SK-N-SH (cell line): ENCODE measurements at regions not wholly inside any gene's neighbourhood (a gene's known extent, or its start where the extent isn't known, plus 50 kb on each side); places are given as distances from the start of the nearest gene placed in this dataset.

ENCODE experiments used
- CTCF ChIA-PET: fragments of 300-600, 350-600 bp; formaldehyde crosslinking; extraction: SDS; loops from one replicate; lab custom pipeline; 2021; lab: Yijun Ruan, JAX
- POLR2A ChIA-PET: fragments of 350-600 bp; sonication (Branson Sonifier 250); formaldehyde crosslinking; extraction: SDS; loops from one replicate; lab custom pipeline; 2020; ENCODE audit warnings: antibody characterized with exemption, inconsistent platforms; lab: Yijun Ruan, JAX
- DNase-seq: peaks from one replicate; pipeline ENCODE4 v3.0.0; 2012
- H2AFZ ChIP-seq: fragments of 200-600 bp; sonication (generic); 2 replicates; pipeline ENCODE4 v1.8.1; 2016; ENCODE audit warnings: antibody characterized with exemption, mild to moderate bottlenecking, low read depth
- H3F3A ChIP-seq: fragments of 200-600 bp; sonication (generic); replicated peaks from 2 replicates; pipeline ENCODE3; 2016; ENCODE audit warnings: antibody characterized with exemption, mild to moderate bottlenecking; ENCODE audit not compliant: insufficient read depth
- H3K27ac ChIP-seq, 2 experiments: fragments of 200-500 bp in 1 of 2; fragments of 200-600 bp in 1 of 2; sonication (Bioruptor generic) in 1 of 2; sonication (generic), shearing (Covaris generic) in 1 of 2; 2 replicates each; pipeline versions ENCODE4 v1.5.1 to v1.6.1; 2014 to 2016; ENCODE audit warnings: low read depth in 2 of 2, inconsistent platforms in 1 of 2, low read length in 1 of 2, mild to moderate bottlenecking in 1 of 2, mixed read lengths in 1 of 2
- H3K27me3 ChIP-seq: fragments of 200-600 bp; sonication (generic), shearing (Covaris generic); 2 replicates; pipeline ENCODE4 v1.6.1; 2016; ENCODE audit warnings: mixed run types; ENCODE audit not compliant: insufficient read depth
- H3K36me3 ChIP-seq, 2 experiments: fragments of 200-500 bp in 1 of 2; fragments of 200-600 bp in 1 of 2; sonication (Bioruptor generic) in 1 of 2; sonication (generic) in 1 of 2; replicated peaks in 1 of 2; 2 replicates each; pipeline versions ENCODE3 to v1.5.1; 2014 to 2016; ENCODE audit warnings: low read length in 1 of 2, mild to moderate bottlenecking in 1 of 2; ENCODE audit not compliant: insufficient read depth in 2 of 2, control insufficient read depth in 1 of 2
- H3K4me1 ChIP-seq, 2 experiments: fragments of 200-500 bp in 1 of 2; fragments of 200-600 bp in 1 of 2; sonication (Bioruptor generic) in 1 of 2; sonication (generic), shearing (Covaris generic) in 1 of 2; 2 replicates each; pipeline versions ENCODE4 v1.5.1 to v1.6.1; 2014 to 2016; ENCODE audit warnings: low read depth in 1 of 2, low read length in 1 of 2, mixed run types in 1 of 2; ENCODE audit not compliant: insufficient read depth in 2 of 2, control insufficient read depth in 1 of 2
- H3K4me2 ChIP-seq: fragments of 200-600 bp; sonication (generic), shearing (Covaris generic); 2 replicates; pipeline ENCODE4 v1.6.1; 2017; ENCODE audit warnings: mixed run types
- H3K4me3 ChIP-seq, 2 experiments: fragments of 200-500 bp in 1 of 2; fragments of 200-600 bp in 1 of 2; sonication (Bioruptor generic) in 1 of 2; sonication (generic), shearing (Covaris generic) in 1 of 2; 2 replicates each; pipeline versions ENCODE4 v1.5.1 to v1.8.1; 2014 to 2016; ENCODE audit warnings: low read depth in 2 of 2, inconsistent platforms in 1 of 2, low read length in 1 of 2, mild to moderate bottlenecking in 1 of 2, mixed read lengths in 1 of 2, moderate library complexity in 1 of 2
- H3K79me2 ChIP-seq: fragments of 200-600 bp; sonication (generic); 2 replicates; pipeline ENCODE4 v1.8.1; 2017; ENCODE audit warnings: mild to moderate bottlenecking; ENCODE audit not compliant: insufficient read depth
- H3K9ac ChIP-seq: fragments of 200-600 bp; sonication (generic); 2 replicates; pipeline ENCODE4 v1.6.1; 2017; ENCODE audit warnings: mixed run types
- H3K9me2 ChIP-seq: fragments of 200-600 bp; sonication (generic); 2 replicates; pipeline ENCODE4 v1.6.1; 2017; ENCODE audit warnings: mixed run types
- H3K9me3 ChIP-seq: fragments of 200-600 bp; sonication (generic); 2 replicates; pipeline ENCODE4 v1.6.1; 2017; ENCODE audit warnings: mixed run types, mild to moderate bottlenecking, moderate library complexity
- H4K20me1 ChIP-seq: fragments of 200-600 bp; sonication (generic); 2 replicates; pipeline ENCODE4 v1.6.1; 2017; ENCODE audit warnings: mild to moderate bottlenecking, mixed run types; ENCODE audit not compliant: insufficient read depth
- ELF1 ChIP-seq: IDR thresholded peaks from 2 replicates; pipeline ENCODE4 v1.4.0; 2012
- EP300 ChIP-seq, 2 experiments: IDR thresholded peaks; 2 replicates each; pipeline versions ENCODE4 v1.4.0 to v1.6.1; 2012; ENCODE audit warnings: borderline replicate concordance in 1 of 2, low read depth in 1 of 2, low read length in 1 of 2
- EZH2phosphoT487 ChIP-seq: fragments of 200-600 bp; sonication (generic); IDR thresholded peaks from 2 replicates; pipeline ENCODE4 v1.6.1; 2017; ENCODE audit warnings: low read depth, mixed run types, mild to moderate bottlenecking, antibody characterized with exemption, moderate library complexity, borderline replicate concordance
- FOSL2 ChIP-seq: IDR thresholded peaks from 2 replicates; pipeline ENCODE4 v1.4.0; 2012; ENCODE audit warnings: low read depth, mild to moderate bottlenecking, moderate library complexity, borderline replicate concordance
- GATA2 ChIP-seq: sonication (generic); formaldehyde crosslinking; IDR thresholded peaks from 2 replicates; pipeline ENCODE4 v1.5.0; 2020; ENCODE audit warnings: mild to moderate bottlenecking, missing genetic modification reagents
- NFIC ChIP-seq: IDR thresholded peaks from 2 replicates; pipeline ENCODE4 v1.4.0; 2012; ENCODE audit warnings: borderline replicate concordance
- NRF1 ChIP-seq: IDR thresholded peaks from 2 replicates; pipeline ENCODE4 v1.6.1; 2012; ENCODE audit warnings: low read depth, mild to moderate bottlenecking, low read length
- POLR2AphosphoS5 ChIP-seq: IDR thresholded peaks from 2 replicates; pipeline ENCODE4 v1.6.1; 2012; ENCODE audit warnings: low read depth, low read length
- RAD21 ChIP-seq: IDR thresholded peaks from 2 replicates; pipeline ENCODE4 v1.6.1; 2012; ENCODE audit warnings: mild to moderate bottlenecking, low read length
- RCOR1 ChIP-seq: fragments of 150-350 bp; IDR thresholded peaks from 2 replicates; pipeline ENCODE4 v1.6.1; 2017; ENCODE audit warnings: antibody characterized with exemption, low read length
- RXRA ChIP-seq: IDR thresholded peaks from 2 replicates; pipeline ENCODE4 v1.4.0; 2012; ENCODE audit warnings: low read depth, mild to moderate bottlenecking, borderline replicate concordance
- SMC3 ChIP-seq: IDR thresholded peaks from 2 replicates; pipeline ENCODE4 v1.6.1; 2012; ENCODE audit warnings: low read depth, low read length, improper control_type of control experiment
- TAF1 ChIP-seq: IDR thresholded peaks from 2 replicates; pipeline ENCODE4 v1.6.1; 2012; ENCODE audit warnings: low read depth, mild to moderate bottlenecking, low read length, moderate library complexity, borderline replicate concordance
- TCF12 ChIP-seq: IDR thresholded peaks from 2 replicates; pipeline ENCODE4 v1.4.0; 2012
- TEAD4 ChIP-seq: IDR thresholded peaks from 2 replicates; pipeline ENCODE4 v1.4.0; 2012; ENCODE audit warnings: mild to moderate bottlenecking, borderline replicate concordance; ENCODE audit not compliant: insufficient read depth
- WGBS: methylation state at CpG from one replicate; pipeline ENCODE4 v1.1.6; 2017; ENCODE audit warnings: low lambda C conversion rate; 5-methylcytosine and 5-hydroxymethylcytosine counted together
- TF ChIP-seq, protein P1 (sequence below): fragments of 150-350 bp; IDR thresholded peaks from 2 replicates; pipeline ENCODE4 v1.6.1; 2016; ENCODE audit warnings: mild to moderate bottlenecking, low read depth, low read length
- TF ChIP-seq, protein P2 (sequence below): fragments of 200-600 bp; sonication (generic); IDR thresholded peaks from 2 replicates; pipeline ENCODE4 v1.6.1; 2017; ENCODE audit warnings: antibody characterized with exemption, mild to moderate bottlenecking, moderate library complexity
- TF ChIP-seq, protein P3 (sequence below): IDR thresholded peaks from 2 replicates; pipeline ENCODE4; 2012
- TF ChIP-seq, protein P4 (sequence below): IDR thresholded peaks from 2 replicates; pipeline ENCODE4 v1.4.0; 2012; ENCODE audit warnings: low read depth, borderline replicate concordance

DNA sequence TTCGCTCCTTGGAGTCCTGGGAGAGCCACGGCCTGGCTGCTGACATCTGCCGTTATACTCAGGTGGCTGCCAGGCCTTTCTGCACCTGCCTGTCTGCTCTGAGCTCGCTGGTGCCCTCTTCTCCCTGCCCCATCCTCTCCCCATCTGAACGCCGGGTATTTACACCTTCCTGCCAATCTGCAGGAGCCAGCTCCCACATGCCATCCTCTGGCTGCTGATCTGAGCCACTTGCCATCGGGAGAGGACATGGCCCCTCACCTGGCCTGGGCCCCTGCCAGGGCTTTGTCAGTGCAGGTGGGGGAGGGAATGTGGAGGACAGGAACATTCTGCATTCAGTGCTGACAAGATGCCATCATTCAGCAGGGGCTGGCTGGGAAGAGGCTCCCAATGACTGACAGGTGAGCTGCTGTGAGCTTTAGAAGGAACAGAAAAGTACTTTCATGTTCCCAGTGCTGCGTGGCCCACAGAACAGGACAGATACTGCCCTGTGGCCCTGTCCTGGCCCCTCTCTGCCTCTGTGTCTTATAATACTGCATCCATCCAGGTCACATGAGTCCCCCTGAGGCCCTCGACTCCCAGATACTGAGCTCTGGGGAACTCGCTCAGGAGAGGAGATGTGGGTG lies 96.3 kb upstream of the ZNF469 start:
- no peak for DNase-seq
- ChIA-PET POLR2A (no interaction called here), CTCF (interaction anchor here (1.0 to 4.2 kb wide), 10 partner anchors 9 to 223 kb away, joined by 3 to 25 read pairs (median 5); no protein-coding TSS in a partner anchor)
- H3K4me2 ChIP-seq = no peak overlapping the region
- H3K4me1 ChIP-seq = peaks cover 0 to 63% of the 10 kb centered on the region in 2 experiments; a peak in 2 of 4 replicates
- H2AFZ ChIP-seq = no peak overlapping the region
- no peaks in the 10 kb centered on the region for H3F3A ChIP-seq
- no peaks in the 10 kb centered on the region for H3K27me3 ChIP-seq
- no peak overlapping the region for H3K9ac ChIP-seq
- no peaks in the 10 kb centered on the region for H3K79me2 ChIP-seq
- H3K36me3 ChIP-seq = no peaks in the 10 kb centered on the region
- H4K20me1 ChIP-seq = no peaks in the 10 kb centered on the region
- H3K4me3 ChIP-seq = no peak overlapping the region
- WGBS = 85% methylated on average over 10 of the region's 10 CpGs
- TF ChIP-seq, protein P1, sequence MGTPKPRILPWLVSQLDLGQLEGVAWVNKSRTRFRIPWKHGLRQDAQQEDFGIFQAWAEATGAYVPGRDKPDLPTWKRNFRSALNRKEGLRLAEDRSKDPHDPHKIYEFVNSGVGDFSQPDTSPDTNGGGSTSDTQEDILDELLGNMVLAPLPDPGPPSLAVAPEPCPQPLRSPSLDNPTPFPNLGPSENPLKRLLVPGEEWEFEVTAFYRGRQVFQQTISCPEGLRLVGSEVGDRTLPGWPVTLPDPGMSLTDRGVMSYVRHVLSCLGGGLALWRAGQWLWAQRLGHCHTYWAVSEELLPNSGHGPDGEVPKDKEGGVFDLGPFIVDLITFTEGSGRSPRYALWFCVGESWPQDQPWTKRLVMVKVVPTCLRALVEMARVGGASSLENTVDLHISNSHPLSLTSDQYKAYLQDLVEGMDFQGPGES = no peak
- no peak for TF ChIP-seq EP300 (IDR thresholded peaks at IDR 0.05; ENCODE audit: borderline replicate concordance in 1 of 2, low read depth in 1 of 2, low read length in 1 of 2)
- TF ChIP-seq GATA2 (CRISPR knock-in tag) = no peak
- no peak for TF ChIP-seq RCOR1
- TF ChIP-seq TEAD4 = no peak
- TF ChIP-seq ELF1 = no peak
- TF ChIP-seq, protein P2, sequence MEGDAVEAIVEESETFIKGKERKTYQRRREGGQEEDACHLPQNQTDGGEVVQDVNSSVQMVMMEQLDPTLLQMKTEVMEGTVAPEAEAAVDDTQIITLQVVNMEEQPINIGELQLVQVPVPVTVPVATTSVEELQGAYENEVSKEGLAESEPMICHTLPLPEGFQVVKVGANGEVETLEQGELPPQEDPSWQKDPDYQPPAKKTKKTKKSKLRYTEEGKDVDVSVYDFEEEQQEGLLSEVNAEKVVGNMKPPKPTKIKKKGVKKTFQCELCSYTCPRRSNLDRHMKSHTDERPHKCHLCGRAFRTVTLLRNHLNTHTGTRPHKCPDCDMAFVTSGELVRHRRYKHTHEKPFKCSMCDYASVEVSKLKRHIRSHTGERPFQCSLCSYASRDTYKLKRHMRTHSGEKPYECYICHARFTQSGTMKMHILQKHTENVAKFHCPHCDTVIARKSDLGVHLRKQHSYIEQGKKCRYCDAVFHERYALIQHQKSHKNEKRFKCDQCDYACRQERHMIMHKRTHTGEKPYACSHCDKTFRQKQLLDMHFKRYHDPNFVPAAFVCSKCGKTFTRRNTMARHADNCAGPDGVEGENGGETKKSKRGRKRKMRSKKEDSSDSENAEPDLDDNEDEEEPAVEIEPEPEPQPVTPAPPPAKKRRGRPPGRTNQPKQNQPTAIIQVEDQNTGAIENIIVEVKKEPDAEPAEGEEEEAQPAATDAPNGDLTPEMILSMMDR = no peak
- TF ChIP-seq TCF12 = no peak
- no peak for TF ChIP-seq NRF1
- no peak for TF ChIP-seq SMC3
- H3K27ac ChIP-seq = peak overlapping the region in 1 of 2 experiments; percentile 83; a peak in 1 of 4 replicates
- no peaks in the 10 kb centered on the region for H3K9me3 ChIP-seq
- no peaks in the 10 kb centered on the region for H3K9me2 ChIP-seq

DNA sequence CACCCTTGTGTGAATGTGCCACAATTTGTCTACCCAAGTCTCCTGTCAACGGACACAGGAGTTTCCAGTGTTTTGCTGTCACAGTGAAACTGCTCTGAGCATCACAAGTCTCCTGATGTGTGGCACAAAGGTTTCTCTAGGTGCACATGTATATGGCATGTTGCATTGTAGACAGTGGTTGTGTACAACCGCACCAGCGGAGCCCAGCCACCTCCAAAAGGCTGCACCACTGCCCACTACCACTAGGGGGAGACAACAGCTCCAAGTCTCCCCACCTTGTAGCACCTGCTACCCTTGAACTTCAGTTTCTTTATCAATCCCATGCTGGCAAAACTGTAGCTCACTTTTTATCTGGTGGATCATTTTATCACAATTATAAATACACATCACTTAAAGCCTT lies 95.5 kb upstream of the ZNF469 start:
- Histone ChIP-seq H3K4me1 (peaks cover 0 to 58% of the 10 kb centered on the region in 2 experiments; a peak in 2 of 4 replicates), H3K27ac (no peak overlapping the region; a peak in 1 of 4 replicates), H3K79me2 (no peaks in the 10 kb centered on the region), H4K20me1 (no peaks in the 10 kb centered on the region), H2AFZ (no peak overlapping the region), H3K9me2 (no peaks in the 10 kb centered on the region), H3K9me3 (no peaks in the 10 kb centered on the region), H3K9ac (no peak overlapping the region), H3K4me2 (no peak overlapping the region), H3F3A (no peaks in the 10 kb centered on the region), H3K4me3 (no peak overlapping the region), H3K36me3 (no peaks in the 10 kb centered on the region), H3K27me3 (no peaks in the 10 kb centered on the region)
- 79% methylated on average over 2 of the region's 3 CpGs for WGBS
- ChIA-PET POLR2A (no interaction called here), CTCF (interaction anchor here (0.6 to 4.2 kb wide), 12 partner anchors 8 to 224 kb away, joined by 3 to 25 read pairs (median 5); no protein-coding TSS in a partner anchor)
- peak; percentile 60 for DNase-seq
- TF ChIP-seq NRF1 = no peak
- TF ChIP-seq POLR2AphosphoS5 = no peak
- TF ChIP-seq TEAD4 = no peak
- TF ChIP-seq, protein P2 = peak; percentile 84
- TF ChIP-seq NFIC = no peak
- TF ChIP-seq EZH2phosphoT487 = no peak
- TF ChIP-seq TAF1 = no peak
- TF ChIP-seq FOSL2 = no peak
- 0 out of 2 replicates have a peak, but pooled peaks have one; percentile 14 for TF ChIP-seq RCOR1
- TF ChIP-seq TCF12 = no peak
- no peak for TF ChIP-seq RXRA
- TF ChIP-seq RAD21 = peak; percentile 60
- TF ChIP-seq, protein P3, sequence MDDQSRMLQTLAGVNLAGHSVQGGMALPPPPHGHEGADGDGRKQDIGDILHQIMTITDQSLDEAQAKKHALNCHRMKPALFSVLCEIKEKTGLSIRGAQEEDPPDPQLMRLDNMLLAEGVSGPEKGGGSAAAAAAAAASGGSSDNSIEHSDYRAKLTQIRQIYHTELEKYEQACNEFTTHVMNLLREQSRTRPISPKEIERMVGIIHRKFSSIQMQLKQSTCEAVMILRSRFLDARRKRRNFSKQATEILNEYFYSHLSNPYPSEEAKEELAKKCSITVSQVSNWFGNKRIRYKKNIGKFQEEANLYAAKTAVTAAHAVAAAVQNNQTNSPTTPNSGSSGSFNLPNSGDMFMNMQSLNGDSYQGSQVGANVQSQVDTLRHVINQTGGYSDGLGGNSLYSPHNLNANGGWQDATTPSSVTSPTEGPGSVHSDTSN = no peak
- TF ChIP-seq, protein P4, sequence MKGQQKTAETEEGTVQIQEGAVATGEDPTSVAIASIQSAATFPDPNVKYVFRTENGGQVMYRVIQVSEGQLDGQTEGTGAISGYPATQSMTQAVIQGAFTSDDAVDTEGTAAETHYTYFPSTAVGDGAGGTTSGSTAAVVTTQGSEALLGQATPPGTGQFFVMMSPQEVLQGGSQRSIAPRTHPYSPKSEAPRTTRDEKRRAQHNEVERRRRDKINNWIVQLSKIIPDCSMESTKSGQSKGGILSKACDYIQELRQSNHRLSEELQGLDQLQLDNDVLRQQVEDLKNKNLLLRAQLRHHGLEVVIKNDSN = no peak
- peak; percentile 67 for TF ChIP-seq SMC3
